Ascending aorta (tissue), 2 donors: ENCODE measurements at regions not wholly inside any gene's neighbourhood (a gene's known extent, or its start where the extent isn't known, plus 50 kb on each side); places are given as distances from the start of the nearest gene placed in this dataset.

Source experiments
- DNase-seq, 2 donors: peaks; one replicate each; pipeline ENCODE4 v3.0.0-alpha.2; 2019; ENCODE audit warnings: low spot score in 2 of 2
- H3K27ac ChIP-seq, 2 donors: fragments of 200-600 bp; sonication (generic); one replicate each; pipeline ENCODE4 v1.5.1; 2016 to 2017; ENCODE audit warnings: mild to moderate bottlenecking in 1 of 2
- H3K27me3 ChIP-seq: fragments of 200-600 bp; sonication (generic); one replicate; pipeline ENCODE4 v1.5.1; 2017
- H3K36me3 ChIP-seq, 2 donors: fragments of 200-600 bp; sonication (generic); one replicate each; pipeline ENCODE4 v1.5.1; 2016
- H3K4me1 ChIP-seq, 2 donors: fragments of 200-600 bp; sonication (generic); one replicate each; pipeline ENCODE4 v1.5.1; 2016 to 2017; ENCODE audit warnings: mild to moderate bottlenecking in 1 of 2
- H3K4me3 ChIP-seq, 2 donors: fragments of 200-600 bp; sonication (generic); one replicate each; pipeline ENCODE4 v1.5.1; 2016 to 2017; ENCODE audit warnings: mild to moderate bottlenecking in 1 of 2
- H3K9me3 ChIP-seq, 2 donors: fragments of 200-600 bp; sonication (generic); one replicate each; pipeline ENCODE4 v1.5.1; 2016
- intact Hi-C: fragments of 100-400 bp; cut with DNase I; formaldehyde crosslinking; loops from one replicate; pipeline ENCODE4 v1.15.1; 2023
- TF ChIP-seq, protein P1 (sequence below), 3 experiments: fragments of 200-600 bp in 2 of 3; fragments of 450-650 bp in 1 of 3; sonication (generic) in 2 of 3; IDR thresholded peaks; one replicate each; pipeline ENCODE4 v1.5.1; 2016 to 2019; ENCODE audit warnings: antibody characterized with exemption in 3 of 3, mild to moderate bottlenecking in 1 of 3, moderate library complexity in 1 of 3

DNA sequence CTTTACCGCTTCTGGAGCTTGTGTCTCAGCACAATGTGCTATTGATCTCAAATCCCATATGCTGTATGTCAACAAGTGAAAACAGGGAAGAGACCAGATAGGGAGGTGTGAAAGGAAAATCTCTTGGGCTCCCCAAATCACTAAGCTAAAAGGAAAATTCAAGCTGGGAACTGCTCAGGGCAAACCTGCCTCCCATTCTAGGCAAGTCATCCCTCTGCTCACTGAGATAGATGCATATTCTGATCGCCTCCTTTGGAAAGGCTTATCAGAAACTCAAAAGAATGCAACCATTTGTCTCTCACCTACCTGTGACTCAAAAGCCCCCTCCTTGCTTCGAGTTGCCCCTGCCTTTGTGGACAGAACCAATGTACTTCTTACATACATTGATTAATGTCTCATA is 161.1 kb upstream of the LYZL1 start:
- H3K9me3 ChIP-seq: no peaks in the 10 kb centered on the region
- H3K4me1 ChIP-seq: peaks cover 0 to 2% of the 10 kb centered on the region in 2 donors
- H3K36me3 ChIP-seq: no peaks in the 10 kb centered on the region
- intact Hi-C loops: loop anchor here (2.0 kb wide), 1 partner anchor 451 kb away; the partner anchor contains the start of gene BAMBI
- no peak overlapping the region for H3K27ac ChIP-seq
- DNase-seq: no peak
- no peaks in the 10 kb centered on the region for H3K27me3 ChIP-seq
- no peak overlapping the region for H3K4me3 ChIP-seq
- TF ChIP-seq, protein P1, sequence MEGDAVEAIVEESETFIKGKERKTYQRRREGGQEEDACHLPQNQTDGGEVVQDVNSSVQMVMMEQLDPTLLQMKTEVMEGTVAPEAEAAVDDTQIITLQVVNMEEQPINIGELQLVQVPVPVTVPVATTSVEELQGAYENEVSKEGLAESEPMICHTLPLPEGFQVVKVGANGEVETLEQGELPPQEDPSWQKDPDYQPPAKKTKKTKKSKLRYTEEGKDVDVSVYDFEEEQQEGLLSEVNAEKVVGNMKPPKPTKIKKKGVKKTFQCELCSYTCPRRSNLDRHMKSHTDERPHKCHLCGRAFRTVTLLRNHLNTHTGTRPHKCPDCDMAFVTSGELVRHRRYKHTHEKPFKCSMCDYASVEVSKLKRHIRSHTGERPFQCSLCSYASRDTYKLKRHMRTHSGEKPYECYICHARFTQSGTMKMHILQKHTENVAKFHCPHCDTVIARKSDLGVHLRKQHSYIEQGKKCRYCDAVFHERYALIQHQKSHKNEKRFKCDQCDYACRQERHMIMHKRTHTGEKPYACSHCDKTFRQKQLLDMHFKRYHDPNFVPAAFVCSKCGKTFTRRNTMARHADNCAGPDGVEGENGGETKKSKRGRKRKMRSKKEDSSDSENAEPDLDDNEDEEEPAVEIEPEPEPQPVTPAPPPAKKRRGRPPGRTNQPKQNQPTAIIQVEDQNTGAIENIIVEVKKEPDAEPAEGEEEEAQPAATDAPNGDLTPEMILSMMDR (IDR thresholded peaks at IDR 0.05): no peak

DNA sequence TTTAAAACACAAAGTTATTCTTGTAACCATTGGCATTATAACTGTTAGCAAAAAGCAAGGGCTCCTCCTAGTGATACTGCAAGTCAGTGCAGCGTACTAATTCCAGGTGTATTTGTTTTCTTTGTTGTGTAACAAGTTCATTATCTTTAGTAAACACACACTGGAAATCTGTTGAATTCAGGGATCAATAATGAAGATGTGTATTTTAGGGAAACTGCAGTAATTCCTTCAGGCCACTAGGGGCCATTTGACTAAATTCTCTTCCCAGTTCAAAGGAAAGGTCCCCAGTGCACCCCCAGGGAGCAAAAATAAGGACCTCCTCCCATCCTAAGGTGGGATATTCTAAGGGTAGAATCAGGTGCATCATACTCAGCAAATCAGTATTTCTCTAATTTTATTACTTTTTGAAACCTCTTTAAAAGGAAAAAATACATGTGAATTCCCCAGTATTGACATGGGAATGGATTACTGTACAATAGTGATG is 158.6 kb upstream of the LYZL1 start:
- no peak for DNase-seq
- no peak overlapping the region for H3K27ac ChIP-seq
- TF ChIP-seq, protein P1 (IDR thresholded peaks at IDR 0.05): peak; percentile 19 to 56 (median 45)
- H3K4me3 ChIP-seq: no peak overlapping the region
- H3K36me3 ChIP-seq: no peaks in the 10 kb centered on the region
- H3K9me3 ChIP-seq: no peaks in the 10 kb centered on the region
- H3K4me1 ChIP-seq: peaks cover 0 to 2% of the 10 kb centered on the region in 2 donors
- no peaks in the 10 kb centered on the region for H3K27me3 ChIP-seq
- intact Hi-C loops: no loop called here

DNA sequence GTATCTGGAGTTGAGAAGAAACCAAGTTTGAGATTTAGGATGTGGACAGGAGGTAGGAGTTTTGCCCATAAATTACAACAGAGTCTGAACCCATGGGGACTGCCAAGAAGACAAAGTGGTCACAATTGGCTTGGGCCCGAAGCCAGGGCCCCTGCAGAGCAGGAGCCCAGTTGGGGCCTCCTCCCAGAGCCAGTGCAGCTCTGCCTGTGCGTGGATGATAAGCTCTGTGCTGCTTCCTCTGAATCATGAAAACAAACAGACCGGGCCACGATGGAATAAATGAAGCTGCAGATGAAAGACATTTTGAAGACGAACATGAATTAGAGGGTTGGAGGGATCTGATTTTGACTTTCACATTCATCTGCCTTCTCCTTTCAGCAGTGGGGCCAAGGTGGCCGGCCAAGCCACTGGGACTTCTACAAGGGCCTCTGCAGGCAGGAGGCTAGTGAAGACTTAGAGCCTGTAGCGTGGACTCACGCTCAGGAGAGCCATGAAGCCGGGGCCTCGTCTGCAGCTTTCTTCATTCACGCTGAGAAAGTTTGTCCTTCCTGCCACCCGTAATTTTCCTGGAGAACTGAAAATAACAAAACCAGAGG is 156.8 kb upstream of the LYZL1 start:
- peaks cover 0 to 2% of the 10 kb centered on the region in 2 donors for H3K4me1 ChIP-seq
- intact Hi-C loops: no loop called here
- no peaks in the 10 kb centered on the region for H3K9me3 ChIP-seq
- H3K36me3 ChIP-seq: no peaks in the 10 kb centered on the region
- no peak overlapping the region for H3K4me3 ChIP-seq
- TF ChIP-seq, protein P1 (IDR thresholded peaks at IDR 0.05): no peak
- no peak overlapping the region for H3K27ac ChIP-seq
- no peak for DNase-seq
- no peaks in the 10 kb centered on the region for H3K27me3 ChIP-seq

DNA sequence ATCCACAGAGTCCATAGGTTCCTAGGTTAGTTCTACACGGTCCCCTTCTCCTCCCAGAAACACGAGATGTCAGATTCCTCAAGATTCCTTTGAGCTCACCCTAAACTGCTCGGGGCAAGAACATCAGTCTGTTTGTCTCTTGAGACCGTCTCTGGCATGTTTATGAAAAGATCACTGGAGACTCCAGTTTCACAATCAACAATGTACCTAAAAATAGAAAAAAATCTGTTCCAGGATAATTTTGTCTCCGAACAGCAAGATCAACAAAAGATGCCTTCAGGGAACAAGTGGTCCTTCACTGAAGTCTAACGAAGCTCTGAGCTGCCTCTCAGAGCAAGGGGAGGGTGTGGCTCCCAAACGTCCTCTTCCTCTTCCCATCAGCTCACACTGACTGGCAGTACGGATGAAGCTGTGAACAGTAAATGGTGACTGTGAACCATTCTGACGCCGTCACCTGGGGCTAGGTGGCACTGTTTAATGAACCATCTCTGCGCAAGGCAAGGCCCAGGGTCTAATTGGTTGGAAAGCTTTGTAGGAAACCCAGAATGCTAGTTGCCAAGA is 156.2 kb upstream of the LYZL1 start:
- TF ChIP-seq, protein P1 (IDR thresholded peaks at IDR 0.05): no peak
- no peak for DNase-seq
- H3K4me3 ChIP-seq: no peak overlapping the region
- H3K4me1 ChIP-seq: peaks cover 0 to 2% of the 10 kb centered on the region in 2 donors
- no peaks in the 10 kb centered on the region for H3K36me3 ChIP-seq
- intact Hi-C loops: no loop called here
- H3K27me3 ChIP-seq: no peaks in the 10 kb centered on the region
- H3K27ac ChIP-seq: no peak overlapping the region
- no peaks in the 10 kb centered on the region for H3K9me3 ChIP-seq

DNA sequence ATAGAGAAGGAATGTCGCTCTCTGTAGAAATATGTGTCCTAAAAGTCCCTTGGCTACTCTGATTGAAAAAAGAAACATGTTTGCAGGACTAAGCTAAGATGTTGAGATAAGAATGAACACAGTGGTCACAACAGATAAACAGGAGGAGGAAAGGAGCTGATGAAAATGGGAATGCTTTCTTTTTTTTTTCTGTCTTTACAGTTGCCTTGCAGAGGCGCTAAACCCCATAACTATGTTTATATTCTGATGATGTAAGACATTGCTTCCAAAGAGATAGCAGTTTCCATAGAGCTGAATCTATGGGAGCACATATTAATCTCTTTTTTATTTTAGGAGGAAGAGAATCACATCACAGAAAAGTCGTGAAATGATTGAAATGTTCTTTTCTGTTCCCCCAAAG is 153.5 kb upstream of the LYZL1 start:
- no peak for DNase-seq
- TF ChIP-seq, protein P1 (IDR thresholded peaks at IDR 0.05): no peak
- intact Hi-C loops: no loop called here
- Histone ChIP-seq H3K27ac (no peak overlapping the region), H3K27me3 (no peaks in the 10 kb centered on the region), H3K36me3 (no peaks in the 10 kb centered on the region), H3K9me3 (no peaks in the 10 kb centered on the region), H3K4me1 (peaks cover 0 to 2% of the 10 kb centered on the region in 2 donors), H3K4me3 (no peak overlapping the region)
